Hypothalamus (tissue), 51 donors: ENCODE measurements at regions not wholly inside any gene's neighbourhood (a gene's known extent, or its start where the extent isn't known, plus 50 kb on each side); places are given as distances from the start of the nearest gene placed in this dataset.
A peak's percentile ranks its signal among the peaks of the same experiment; 100 is the strongest.
"Not testable (repeated sequence)": the region's sequence is repeated elsewhere in the genome, so short reads cannot be mapped to it uniquely, and the experiment has no call there.

Source experiments
- DNase-seq, 51 donors: peaks; one replicate each; lab custom pipeline; 2025; lab: John Stamatoyannopoulos, UW

GRCh38 chr7:20519645-20520044 is 95.8 kb upstream of the ABCB5 start:
- DNase-seq = peak in 7 of 51 donors; percentile 1 to 27 (median 5)

GRCh38 chr7:20520530-20520929 is 94.9 kb upstream of the ABCB5 start:
- DNase-seq = no peak

- DNase-seq = no peak
Measured at GRCh38 chr7:20521243-20521642, 94.2 kb upstream of the ABCB5 start.

- no peak for DNase-seq
Measured at GRCh38 chr7:20529260-20529659, 86.2 kb upstream of the ABCB5 start.

GRCh38 chr7:20532890-20533289 is 82.6 kb upstream of the ABCB5 start:
- DNase-seq = peak in 1 of 51 donors; percentile 5

- DNase-seq = no peak
Measured at GRCh38 chr7:20534543-20534942, 80.9 kb upstream of the ABCB5 start.

GRCh38 chr7:20535541-20535940 is 79.9 kb upstream of the ABCB5 start:
- no peak for DNase-seq

GRCh38 chr7:20539201-20539600 is 76.3 kb upstream of the ABCB5 start:
- DNase-seq = no peak

GRCh38 chr7:20541608-20542349 is 73.7 kb upstream of the ABCB5 start:
- no peak for DNase-seq

- DNase-seq = no peak
Measured at GRCh38 chr7:20542594-20542993, 72.9 kb upstream of the ABCB5 start.

- DNase-seq = no peak
Measured at GRCh38 chr7:20543500-20543899, 72.0 kb upstream of the ABCB5 start.

GRCh38 chr7:20545016-20545415 is 70.5 kb upstream of the ABCB5 start:
- DNase-seq = no peak

- not testable (repeated sequence) for DNase-seq
Measured at GRCh38 chr7:20546958-20547357, 68.5 kb upstream of the ABCB5 start.

- DNase-seq = no peak
Measured at GRCh38 chr7:20554072-20554471, 61.4 kb upstream of the ABCB5 start.

- no peak for DNase-seq
Measured at GRCh38 chr7:20556091-20556490, 59.4 kb upstream of the ABCB5 start.

- no peak for DNase-seq
Measured at GRCh38 chr7:20557116-20557515, 58.4 kb upstream of the ABCB5 start.

GRCh38 chr7:20558963-20559716 is 56.3 kb upstream of the ABCB5 start:
- DNase-seq = no peak

GRCh38 chr7:20559883-20560282 is 55.6 kb upstream of the ABCB5 start:
- no peak for DNase-seq

GRCh38 chr7:20560325-20561180 is 54.9 kb upstream of the ABCB5 start:
- no peak for DNase-seq

GRCh38 chr7:20561466-20561865 is 54.0 kb upstream of the ABCB5 start:
- DNase-seq = no peak

GRCh38 chr7:20561908-20562307 is 53.6 kb upstream of the ABCB5 start:
- DNase-seq = no peak
